Mesendoderm (in vitro differentiated cells): ENCODE measurements at regions not wholly inside any gene's neighbourhood (a gene's known extent, or its start where the extent isn't known, plus 50 kb on each side); places are given as distances from the start of the nearest gene placed in this dataset.
"Not testable (repeated sequence)": the region's sequence is repeated elsewhere in the genome, so short reads cannot be mapped to it uniquely, and the experiment has no call there.

Source experiments
- DNase-seq: peaks from one replicate; pipeline ENCODE4 v3.0.0; 2013
- H2AK5ac ChIP-seq: 2 replicates; pipeline ENCODE4 v1.6.1; 2013; ENCODE audit warnings: low read length, inconsistent platforms
- H2BK120ac ChIP-seq: 2 replicates; pipeline ENCODE4 v1.6.1; 2013; ENCODE audit warnings: low read depth, mild to moderate bottlenecking, low read length, moderate library complexity, mixed read lengths
- H2BK15ac ChIP-seq: replicated peaks from 2 replicates; pipeline ENCODE4 v1.6.1; 2013; ENCODE audit warnings: low read depth, mild to moderate bottlenecking, moderate library complexity
- H2BK5ac ChIP-seq: 2 replicates; pipeline ENCODE4 v1.6.1; 2013; ENCODE audit warnings: low read length, inconsistent platforms
- H3K18ac ChIP-seq: 2 replicates; pipeline ENCODE4 v1.6.1; 2013; ENCODE audit warnings: mild to moderate bottlenecking, low read length, mixed read lengths
- H3K23ac ChIP-seq: one replicate; pipeline ENCODE4 v1.6.1; 2013; ENCODE audit warnings: low read length
- H3K27ac ChIP-seq: 2 replicates; pipeline ENCODE4 v1.5.1; 2013; ENCODE audit warnings: low read depth, mild to moderate bottlenecking, inconsistent platforms, low read length, moderate library complexity
- H3K27me3 ChIP-seq: 2 replicates; pipeline ENCODE4 v1.6.1; 2013; ENCODE audit warnings: low read length, control low read depth, mild to moderate bottlenecking, inconsistent platforms; ENCODE audit not compliant: insufficient read depth, poor library complexity
- H3K36me3 ChIP-seq: 2 replicates; pipeline ENCODE4 v1.6.1; 2013; ENCODE audit warnings: low read length, inconsistent platforms; ENCODE audit not compliant: control insufficient read depth, insufficient read depth
- H3K4ac ChIP-seq: one replicate; pipeline ENCODE4 v1.6.1; 2013; ENCODE audit warnings: low read depth, mild to moderate bottlenecking, low read length, moderate library complexity
- H3K4me1 ChIP-seq: 2 replicates; pipeline ENCODE4 v1.6.1; 2013; ENCODE audit warnings: low read depth, low read length, inconsistent platforms; ENCODE audit not compliant: control insufficient read depth
- H3K4me2 ChIP-seq: 2 replicates; pipeline ENCODE4 v1.6.1; 2013; ENCODE audit warnings: low read length
- H3K4me3 ChIP-seq: 2 replicates; pipeline ENCODE4 v1.5.1; 2013; ENCODE audit warnings: mild to moderate bottlenecking, low read length
- H3K56ac ChIP-seq: one replicate; pipeline ENCODE4 v1.6.1; 2013; ENCODE audit warnings: low read length
- H3K79me1 ChIP-seq: 2 replicates; pipeline ENCODE4 v1.6.1; 2013; ENCODE audit warnings: low read length, inconsistent platforms
- H3K79me2 ChIP-seq: 2 replicates; pipeline ENCODE4 v1.6.1; 2013; ENCODE audit warnings: mild to moderate bottlenecking, low read length; ENCODE audit not compliant: control insufficient read depth, insufficient read depth
- H3K9ac ChIP-seq: 2 replicates; pipeline ENCODE4 v1.6.1; 2013; ENCODE audit warnings: low read length, inconsistent platforms
- H4K5ac ChIP-seq: one replicate; pipeline ENCODE4 v1.6.1; 2013; ENCODE audit warnings: low read length
- H4K8ac ChIP-seq: one replicate; pipeline ENCODE4 v1.6.1; 2013; ENCODE audit warnings: low read depth, mild to moderate bottlenecking, control low read depth, low read length, moderate library complexity
- WGBS: extraction: QIAGEN DNeasy Blood & Tissue Kit; methylation state at CpG from one replicate; pipeline ENCODE4 v1.1.7; 2013; ENCODE audit warnings: low lambda C conversion rate, missing lambda C conversion rate; ENCODE audit not compliant: insufficient coverage; ENCODE audit errors: extremely low coverage; 5-methylcytosine and 5-hydroxymethylcytosine counted together

GRCh38 chr3:127413318-127413673 is 125.5 kb upstream of the PRR20G start:
- Histone ChIP-seq H3K23ac (no peak overlapping the region), H3K79me1 (no peaks in the 10 kb centered on the region), H3K18ac (no peak overlapping the region), H3K4me1 (peaks cover 4% of the 10 kb centered on the region), H4K5ac (no peak overlapping the region), H4K8ac (no peak overlapping the region), H2BK120ac (no peak overlapping the region), H3K27ac (no peak overlapping the region), H3K4me3 (no peak overlapping the region), H3K4ac (no peak overlapping the region), H2BK5ac (no peak overlapping the region), H3K56ac (no peak overlapping the region), H3K36me3 (no peaks in the 10 kb centered on the region), H3K4me2 (no peak overlapping the region), H3K79me2 (no peaks in the 10 kb centered on the region), H3K9ac (no peak overlapping the region), H3K27me3 (no peaks in the 10 kb centered on the region), H2BK15ac (no peak overlapping the region), H2AK5ac (no peak overlapping the region)
- no peak for DNase-seq
- no CpG with 5 or more reads among the region's 3 CpGs for WGBS

DNA sequence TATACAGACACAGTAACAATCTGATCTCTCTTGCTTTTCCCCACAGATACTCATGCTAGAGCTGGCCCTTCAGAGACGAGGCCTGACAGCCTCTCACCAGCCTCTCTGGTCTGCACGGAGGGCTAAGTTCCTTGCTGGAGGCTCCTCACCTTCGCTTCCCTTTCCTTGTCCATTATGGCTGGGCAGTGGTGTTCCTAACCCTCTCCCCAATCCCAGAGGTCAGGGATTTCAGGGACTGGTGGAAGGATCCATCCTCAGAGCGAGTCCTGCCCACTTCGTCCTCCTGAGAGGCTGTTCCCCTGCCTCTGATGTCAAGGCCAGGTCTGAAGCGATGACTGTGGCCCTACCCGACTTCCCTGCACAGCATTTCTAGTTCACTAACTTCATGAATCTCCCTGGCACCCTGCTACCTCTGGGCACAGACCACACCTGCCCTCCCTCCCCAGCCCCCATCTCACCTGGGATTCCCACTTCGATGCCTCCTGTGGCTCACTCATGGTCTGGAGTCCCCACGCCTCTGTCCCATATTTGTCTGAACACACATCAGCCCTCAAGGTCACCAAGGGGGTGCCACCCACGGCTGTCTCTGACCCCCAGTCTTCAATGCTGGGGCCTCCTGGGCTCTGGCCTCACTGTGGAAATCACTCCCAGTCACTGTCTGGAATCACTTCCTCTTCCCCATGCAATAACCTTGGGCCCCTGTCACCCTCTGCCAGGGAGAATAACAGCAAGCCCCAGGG is 124.9 kb upstream of the PRR20G start:
- H3K4ac ChIP-seq = no peak overlapping the region
- DNase-seq = no peak
- no peak overlapping the region for H3K23ac ChIP-seq
- H3K27me3 ChIP-seq = no peaks in the 10 kb centered on the region
- H2BK120ac ChIP-seq = no peak overlapping the region
- no CpG with 5 or more reads among the region's 10 CpGs for WGBS
- H3K36me3 ChIP-seq = no peaks in the 10 kb centered on the region
- no peak overlapping the region for H3K4me3 ChIP-seq
- no peak overlapping the region for H4K5ac ChIP-seq
- H2AK5ac ChIP-seq = no peak overlapping the region
- H4K8ac ChIP-seq = no peak overlapping the region
- H2BK5ac ChIP-seq = no peak overlapping the region
- no peak overlapping the region for H3K56ac ChIP-seq
- H3K79me1 ChIP-seq = no peaks in the 10 kb centered on the region
- H3K18ac ChIP-seq = no peak overlapping the region
- H3K79me2 ChIP-seq = no peaks in the 10 kb centered on the region
- H3K4me2 ChIP-seq = no peak overlapping the region
- no peak overlapping the region for H2BK15ac ChIP-seq
- H3K4me1 ChIP-seq = peaks cover 4% of the 10 kb centered on the region
- no peak overlapping the region for H3K27ac ChIP-seq
- H3K9ac ChIP-seq = no peak overlapping the region

DNA sequence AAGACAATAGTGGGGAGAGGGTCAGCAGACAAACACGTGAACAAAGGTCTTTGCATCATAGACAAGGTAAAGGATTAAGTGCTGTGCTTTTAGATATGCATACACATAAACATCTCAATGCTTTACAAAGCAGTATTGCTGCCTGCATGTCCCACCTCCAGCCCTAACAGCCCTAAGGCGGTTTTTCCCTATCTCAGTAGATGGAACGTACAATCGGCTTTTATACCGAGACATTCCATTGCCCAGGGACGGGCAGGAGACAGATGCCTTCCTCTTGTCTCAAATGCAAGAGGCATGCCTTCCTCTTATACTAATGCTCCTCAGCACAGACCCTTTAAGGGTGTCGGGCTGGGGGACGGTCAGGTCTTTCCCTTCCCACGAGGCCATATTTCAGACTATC is 124.0 kb upstream of the PRR20G start:
- not testable (repeated sequence) for H2AK5ac ChIP-seq, H3K4me2 ChIP-seq, H3K4me3 ChIP-seq, H2BK15ac ChIP-seq, DNase-seq, H3K23ac ChIP-seq, H3K79me1 ChIP-seq, H4K5ac ChIP-seq, H3K18ac ChIP-seq, H2BK120ac ChIP-seq, H3K79me2 ChIP-seq, H3K9ac ChIP-seq, H3K56ac ChIP-seq, H3K27ac ChIP-seq, H3K4ac ChIP-seq, H2BK5ac ChIP-seq, H3K36me3 ChIP-seq, H3K4me1 ChIP-seq, H3K27me3 ChIP-seq, H4K8ac ChIP-seq
- no CpG with 5 or more reads among the region's 9 CpGs for WGBS

DNA sequence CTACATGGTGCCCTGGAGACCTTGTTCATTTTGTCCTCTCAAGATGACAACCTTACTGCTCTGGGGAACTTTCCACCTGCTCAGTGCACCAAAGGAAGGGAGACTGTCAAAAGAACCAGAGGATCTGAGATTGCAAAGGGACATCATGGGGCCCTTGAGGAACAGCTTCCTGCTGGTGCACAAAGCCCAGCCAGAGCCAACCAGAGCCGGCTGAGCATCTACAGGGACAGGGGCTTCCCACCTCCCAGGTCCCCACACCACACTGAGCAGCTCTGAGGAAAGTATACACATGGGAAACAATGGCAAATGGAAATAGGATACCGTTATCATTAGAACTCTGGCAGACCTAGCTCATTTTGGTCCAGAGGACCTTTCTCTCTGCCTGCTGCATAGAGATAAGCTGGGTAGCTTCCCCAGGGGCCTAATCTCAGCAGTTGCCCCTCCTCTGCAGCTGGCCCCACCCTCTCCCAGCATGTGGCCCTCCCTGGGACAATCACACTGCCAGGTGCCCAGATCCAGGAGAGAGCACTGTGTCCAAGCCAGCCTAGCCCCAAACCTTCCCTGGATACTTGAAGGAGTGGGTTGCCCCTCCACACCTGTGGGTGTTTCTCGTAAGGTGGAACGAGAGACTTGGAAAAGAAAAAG is 123.4 kb upstream of the PRR20G start:
- H3K79me2 ChIP-seq = no peaks in the 10 kb centered on the region
- no peak overlapping the region for H2BK120ac ChIP-seq
- no CpG with 5 or more reads among the region's 4 CpGs for WGBS
- H3K23ac ChIP-seq = no peak overlapping the region
- H3K56ac ChIP-seq = no peak overlapping the region
- H3K9ac ChIP-seq = no peak overlapping the region
- H3K36me3 ChIP-seq = no peaks in the 10 kb centered on the region
- no peaks in the 10 kb centered on the region for H3K27me3 ChIP-seq
- no peak overlapping the region for H3K4me2 ChIP-seq
- no peak overlapping the region for H2AK5ac ChIP-seq
- no peak overlapping the region for H3K4me3 ChIP-seq
- no peaks in the 10 kb centered on the region for H3K79me1 ChIP-seq
- H2BK5ac ChIP-seq = no peak overlapping the region
- H4K8ac ChIP-seq = no peak overlapping the region
- H4K5ac ChIP-seq = no peak overlapping the region
- H2BK15ac ChIP-seq = no peak overlapping the region
- peak; percentile 77 for DNase-seq
- H3K18ac ChIP-seq = no peak overlapping the region
- peaks cover 4% of the 10 kb centered on the region for H3K4me1 ChIP-seq
- no peak overlapping the region for H3K4ac ChIP-seq
- no peak overlapping the region for H3K27ac ChIP-seq

GRCh38 chr3:127410678-127411077 is 122.8 kb upstream of the PRR20G start:
- Histone ChIP-seq H2BK120ac (no peak overlapping the region), H3K56ac (no peak overlapping the region), H3K27me3 (no peaks in the 10 kb centered on the region), H3K27ac (no peak overlapping the region), H3K79me1 (no peaks in the 10 kb centered on the region), H2BK15ac (no peak overlapping the region), H2AK5ac (no peak overlapping the region), H3K18ac (no peak overlapping the region), H3K9ac (no peak overlapping the region), H4K5ac (no peak overlapping the region), H3K4me3 (no peak overlapping the region), H3K79me2 (no peaks in the 10 kb centered on the region), H3K23ac (no peak overlapping the region), H2BK5ac (no peak overlapping the region), H3K4me1 (peaks cover 4% of the 10 kb centered on the region), H3K4me2 (no peak overlapping the region), H3K36me3 (no peaks in the 10 kb centered on the region), H4K8ac (no peak overlapping the region), H3K4ac (no peak overlapping the region)
- WGBS = no CpG with 5 or more reads among the region's 7 CpGs
- no peak for DNase-seq

DNA sequence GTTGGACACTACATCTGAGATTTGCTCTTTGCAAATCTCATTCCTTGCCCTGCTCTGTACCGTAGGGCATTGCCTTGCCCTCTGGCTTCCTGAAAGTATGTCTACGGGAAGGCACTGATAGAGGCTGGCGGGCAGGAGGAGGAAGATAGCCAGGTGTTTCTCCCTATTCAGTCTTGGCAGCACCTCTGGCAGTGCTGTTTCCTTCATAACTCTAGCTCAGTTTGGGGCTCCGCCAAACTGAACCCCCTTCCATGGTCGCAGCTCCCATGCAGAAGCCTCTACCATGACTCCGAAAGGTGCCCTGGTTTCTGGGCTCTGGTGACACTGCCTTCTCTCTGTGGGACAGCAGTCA is 122.3 kb upstream of the PRR20G start:
- no peak overlapping the region for H2BK120ac ChIP-seq
- H3K4me3 ChIP-seq = no peak overlapping the region
- H3K27ac ChIP-seq = no peak overlapping the region
- H3K79me1 ChIP-seq = no peaks in the 10 kb centered on the region
- H3K4me1 ChIP-seq = peaks cover 4% of the 10 kb centered on the region
- WGBS = no CpG with 5 or more reads among the region's 6 CpGs
- H4K5ac ChIP-seq = no peak overlapping the region
- H3K56ac ChIP-seq = no peak overlapping the region
- no peaks in the 10 kb centered on the region for H3K27me3 ChIP-seq
- H2BK5ac ChIP-seq = no peak overlapping the region
- H3K9ac ChIP-seq = no peak overlapping the region
- no peak overlapping the region for H3K18ac ChIP-seq
- DNase-seq = no peak
- H3K36me3 ChIP-seq = no peaks in the 10 kb centered on the region
- no peak overlapping the region for H2BK15ac ChIP-seq
- H3K79me2 ChIP-seq = no peaks in the 10 kb centered on the region
- no peak overlapping the region for H2AK5ac ChIP-seq
- H3K4ac ChIP-seq = no peak overlapping the region
- no peak overlapping the region for H3K4me2 ChIP-seq
- H3K23ac ChIP-seq = no peak overlapping the region
- H4K8ac ChIP-seq = no peak overlapping the region
